Small intestine (tissue), 7 donors: ENCODE measurements at regions not wholly inside any gene's neighbourhood (a gene's known extent, or its start where the extent isn't known, plus 50 kb on each side); places are given as distances from the start of the nearest gene placed in this dataset.

ENCODE experiments used
- DNase-seq, 2 donors: peaks; one replicate each; pipeline versions ENCODE4 v3.0.0 to v3.0.0-alpha.2; 2013
- FAIRE-seq: peaks from 2 replicates; lab custom pipeline; 2012; peaks lifted over from hg19 to GRCh38; lab: Jason Lieb, UNC
- H3K27ac ChIP-seq, 3 donors: one replicate each; pipeline ENCODE4 v1.5.1; 2013; ENCODE audit warnings: low read length in 2 of 3, mild to moderate bottlenecking in 2 of 3, control low read depth in 1 of 3, inconsistent platforms in 1 of 3, low read depth in 1 of 3, moderate library complexity in 1 of 3
- H3K27me3 ChIP-seq, 3 donors: one replicate each; pipeline ENCODE4 v1.6.1; 2013; ENCODE audit warnings: low read length in 3 of 3, inconsistent platforms in 1 of 3; ENCODE audit not compliant: control insufficient read depth in 3 of 3, insufficient read depth in 3 of 3
- H3K36me3 ChIP-seq, 3 donors: one replicate each; pipeline ENCODE4 v1.6.1; 2013; ENCODE audit warnings: low read length in 3 of 3, inconsistent platforms in 1 of 3, low read depth in 1 of 3, mild to moderate bottlenecking in 1 of 3, moderate library complexity in 1 of 3; ENCODE audit not compliant: control insufficient read depth in 3 of 3, insufficient read depth in 2 of 3
- H3K4me1 ChIP-seq, 3 donors: one replicate each; pipeline ENCODE4 v1.6.1; 2013; ENCODE audit warnings: low read length in 2 of 3, inconsistent platforms in 1 of 3, low read depth in 1 of 3, mild to moderate bottlenecking in 1 of 3, moderate library complexity in 1 of 3; ENCODE audit not compliant: control insufficient read depth in 3 of 3, insufficient read depth in 2 of 3
- H3K4me3 ChIP-seq, 3 donors: one replicate each; pipeline ENCODE4 v1.5.1; 2013; ENCODE audit warnings: low read length in 3 of 3, control low read depth in 1 of 3, inconsistent platforms in 1 of 3, low read depth in 1 of 3, mild to moderate bottlenecking in 1 of 3, moderate library complexity in 1 of 3
- H3K9me3 ChIP-seq, 2 donors: one replicate each; pipeline ENCODE4 v1.6.1; 2013; ENCODE audit warnings: low read depth in 1 of 2, low read length in 1 of 2; ENCODE audit not compliant: control insufficient read depth in 2 of 2, insufficient read depth in 1 of 2
- WGBS, 3 donors: extraction: QIAGEN DNeasy Blood & Tissue Kit; methylation state at CpG; one replicate each; pipeline ENCODE4 v1.1.7; 2013; 5-methylcytosine and 5-hydroxymethylcytosine counted together
- donor health status: healthy with polysubstance abuse.
- donor health status: control.
- donor health status: control.
- donor health status: Bipolar disorder and iron deficiency.
- donor health status: healthy.

GRCh38 chr1:82806133-82806532 lies 1005.4 kb downstream of the ADGRL2 start:
- 30 to 74% (median 48%) methylated on average over 3 of the region's 3 CpGs for WGBS, 3 donors
- Histone ChIP-seq H3K4me1 (no peaks in the 10 kb centered on the region), H3K27ac (no peak overlapping the region), H3K9me3 (no peaks in the 10 kb centered on the region), H3K27me3 (no peaks in the 10 kb centered on the region), H3K4me3 (no peak overlapping the region), H3K36me3 (no peaks in the 10 kb centered on the region)
- FAIRE-seq (no peak), DNase-seq (no peak)

GRCh38 chr1:82801176-82801575 lies 1000.4 kb downstream of the ADGRL2 start:
- H3K4me1 ChIP-seq = no peaks in the 10 kb centered on the region
- DNase-seq = no peak
- no peaks in the 10 kb centered on the region for H3K27me3 ChIP-seq
- H3K9me3 ChIP-seq = no peaks in the 10 kb centered on the region
- H3K4me3 ChIP-seq = no peak overlapping the region
- no peaks in the 10 kb centered on the region for H3K36me3 ChIP-seq
- 74 to 85% (median 80%) methylated on average over 2 of the region's 2 CpGs for WGBS, 3 donors
- no peak for FAIRE-seq
- H3K27ac ChIP-seq = no peak overlapping the region

- H3K27me3 ChIP-seq = no peaks in the 10 kb centered on the region
- H3K9me3 ChIP-seq = no peaks in the 10 kb centered on the region
- no peaks in the 10 kb centered on the region for H3K36me3 ChIP-seq
- H3K4me1 ChIP-seq = no peaks in the 10 kb centered on the region
- no peak overlapping the region for H3K4me3 ChIP-seq
- no peak overlapping the region for H3K27ac ChIP-seq
- 45 to 89% (median 70%) methylated on average over 2 of the region's 2 CpGs for WGBS, 3 donors
- no peak for DNase-seq
- FAIRE-seq = no peak
These were observed 1000.0 kb downstream of the ADGRL2 start for GRCh38 chr1:82800721-82801120.

GRCh38 chr1:82799261-82799660 lies 998.5 kb downstream of the ADGRL2 start:
- H3K4me1 ChIP-seq = no peaks in the 10 kb centered on the region
- no peak overlapping the region for H3K27ac ChIP-seq
- DNase-seq (no peak), FAIRE-seq (no peak)
- 64 to 70% (median 66%) methylated on average over 1 of the region's 1 CpG for WGBS, 3 donors
- no peaks in the 10 kb centered on the region for H3K9me3 ChIP-seq
- no peaks in the 10 kb centered on the region for H3K36me3 ChIP-seq
- no peaks in the 10 kb centered on the region for H3K27me3 ChIP-seq
- no peak overlapping the region for H3K4me3 ChIP-seq

GRCh38 chr1:82795508-82796149 lies 994.9 kb downstream of the ADGRL2 start:
- WGBS, 3 donors = 78 to 88% (median 83%) methylated on average over 3 of the region's 3 CpGs
- Histone ChIP-seq H3K36me3 (no peaks in the 10 kb centered on the region), H3K27ac (no peak overlapping the region), H3K4me1 (no peaks in the 10 kb centered on the region), H3K27me3 (no peaks in the 10 kb centered on the region), H3K4me3 (no peak overlapping the region), H3K9me3 (peaks cover 0 to 4% of the 10 kb centered on the region in 2 donors)
- FAIRE-seq (no peak), DNase-seq (no peak)

GRCh38 chr1:82792151-82792550 lies 991.4 kb downstream of the ADGRL2 start:
- DNase-seq = no peak
- no peak overlapping the region for H3K4me3 ChIP-seq
- 58 to 72% (median 66%) methylated on average over 4 of the region's 4 CpGs for WGBS, 3 donors
- H3K9me3 ChIP-seq = peaks cover 0 to 8% of the 10 kb centered on the region in 2 donors
- no peaks in the 10 kb centered on the region for H3K4me1 ChIP-seq
- no peak for FAIRE-seq
- H3K27ac ChIP-seq = no peak overlapping the region
- no peaks in the 10 kb centered on the region for H3K36me3 ChIP-seq
- H3K27me3 ChIP-seq = no peaks in the 10 kb centered on the region

GRCh38 chr1:82790556-82790955 lies 989.8 kb downstream of the ADGRL2 start:
- DNase-seq (no peak), FAIRE-seq (no peak)
- Histone ChIP-seq H3K27ac (no peak overlapping the region), H3K9me3 (peaks cover 0 to 8% of the 10 kb centered on the region in 2 donors), H3K4me3 (no peak overlapping the region), H3K36me3 (no peaks in the 10 kb centered on the region), H3K27me3 (no peaks in the 10 kb centered on the region), H3K4me1 (no peaks in the 10 kb centered on the region)
- 46 to 81% (median 61%) methylated on average over 1 of the region's 1 CpG for WGBS, 3 donors

- no peaks in the 10 kb centered on the region for H3K36me3 ChIP-seq
- H3K4me3 ChIP-seq = no peak overlapping the region
- no peaks in the 10 kb centered on the region for H3K27me3 ChIP-seq
- FAIRE-seq (no peak), DNase-seq (no peak)
- 70 to 89% (median 79%) methylated on average over 1 of the region's 1 CpG for WGBS, 3 donors
- no peaks in the 10 kb centered on the region for H3K4me1 ChIP-seq
- no peak overlapping the region for H3K27ac ChIP-seq
- H3K9me3 ChIP-seq = peaks cover 0 to 8% of the 10 kb centered on the region in 2 donors
These were observed 987.9 kb downstream of the ADGRL2 start for GRCh38 chr1:82788660-82789059.

GRCh38 chr1:82788038-82788437 lies 987.3 kb downstream of the ADGRL2 start:
- no peak overlapping the region for H3K4me3 ChIP-seq

More at GRCh38 chr1:82788038-82788437, 987.3 kb downstream of the ADGRL2 start:
- WGBS, 3 donors = 46 to 58% (median 58%) methylated on average over 2 of the region's 2 CpGs
- no peak for FAIRE-seq
- Histone ChIP-seq H3K9me3 (peaks cover 0 to 8% of the 10 kb centered on the region in 2 donors), H3K27ac (no peak overlapping the region), H3K27me3 (no peaks in the 10 kb centered on the region), H3K4me1 (no peaks in the 10 kb centered on the region), H3K36me3 (no peaks in the 10 kb centered on the region)
- DNase-seq = no peak
